HFF-Myc (cell line): ENCODE measurements at regions not wholly inside any gene's neighbourhood (a gene's known extent, or its start where the extent isn't known, plus 50 kb on each side); places are given as distances from the start of the nearest gene placed in this dataset.
"Not testable (repeated sequence)": the region's sequence is repeated elsewhere in the genome, so short reads cannot be mapped to it uniquely, and the experiment has no call there.

Experiments used
- DNase-seq: peaks from one replicate; pipeline ENCODE4 v3.0.0-alpha.2; 2011; ENCODE audit warnings: low read depth; ENCODE audit errors: extremely low read depth
- H3K4me3 ChIP-seq: replicated peaks from 2 replicates; pipeline ENCODE4 v1.5.1; 2011; ENCODE audit warnings: low read depth, mild to moderate bottlenecking, control low read depth, low read length
- TF ChIP-seq, protein P1 (sequence below): IDR thresholded peaks from 2 replicates; pipeline ENCODE4 v1.5.1; 2012; ENCODE audit warnings: mild to moderate bottlenecking, low read depth, low read length, control low read depth; ENCODE audit errors: missing control alignments

DNA sequence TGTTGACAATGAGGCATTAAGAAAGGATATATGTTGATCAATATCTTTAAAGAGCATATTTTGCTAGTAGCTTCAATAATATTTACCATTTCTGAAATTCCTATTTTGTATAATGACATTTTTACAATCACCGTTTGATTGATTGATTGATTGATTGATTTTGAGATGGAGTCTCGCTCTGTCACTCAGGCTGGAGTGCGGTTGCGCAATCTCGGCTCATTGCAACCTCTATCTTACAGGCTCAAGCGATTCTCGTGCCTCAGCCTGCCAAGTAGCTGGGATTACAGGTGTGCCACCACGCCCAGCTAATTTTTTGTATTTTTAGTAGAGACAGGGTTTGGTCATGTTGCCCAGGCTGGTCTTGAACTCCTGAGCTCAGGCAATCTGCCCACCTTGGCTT, 150.9 kb upstream of the TEX13D start:
- DNase-seq, H3K4me3 ChIP-seq: not testable (repeated sequence)

DNA sequence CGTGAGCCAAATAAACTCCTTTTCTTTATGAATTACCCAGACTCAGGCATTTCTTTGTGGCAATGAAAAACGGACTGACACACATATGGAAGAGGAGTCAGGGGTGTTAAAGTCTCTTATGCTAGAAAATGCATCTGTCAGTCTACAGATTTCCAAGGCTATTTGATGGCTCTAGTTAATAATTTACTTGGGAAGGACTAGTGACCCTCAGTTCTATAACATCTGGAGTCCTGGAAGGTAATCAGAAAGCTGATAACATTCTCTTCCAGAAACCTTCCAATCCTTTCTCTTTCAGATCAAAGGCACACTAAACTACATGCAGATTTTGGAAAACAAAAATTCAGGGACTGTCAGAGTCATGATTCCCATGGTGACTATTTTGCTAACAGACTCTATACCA, 142.0 kb upstream of the TEX13D start:
- no peak for DNase-seq
- H3K4me3 ChIP-seq, result no peak overlapping the region
- TF ChIP-seq, protein P1, sequence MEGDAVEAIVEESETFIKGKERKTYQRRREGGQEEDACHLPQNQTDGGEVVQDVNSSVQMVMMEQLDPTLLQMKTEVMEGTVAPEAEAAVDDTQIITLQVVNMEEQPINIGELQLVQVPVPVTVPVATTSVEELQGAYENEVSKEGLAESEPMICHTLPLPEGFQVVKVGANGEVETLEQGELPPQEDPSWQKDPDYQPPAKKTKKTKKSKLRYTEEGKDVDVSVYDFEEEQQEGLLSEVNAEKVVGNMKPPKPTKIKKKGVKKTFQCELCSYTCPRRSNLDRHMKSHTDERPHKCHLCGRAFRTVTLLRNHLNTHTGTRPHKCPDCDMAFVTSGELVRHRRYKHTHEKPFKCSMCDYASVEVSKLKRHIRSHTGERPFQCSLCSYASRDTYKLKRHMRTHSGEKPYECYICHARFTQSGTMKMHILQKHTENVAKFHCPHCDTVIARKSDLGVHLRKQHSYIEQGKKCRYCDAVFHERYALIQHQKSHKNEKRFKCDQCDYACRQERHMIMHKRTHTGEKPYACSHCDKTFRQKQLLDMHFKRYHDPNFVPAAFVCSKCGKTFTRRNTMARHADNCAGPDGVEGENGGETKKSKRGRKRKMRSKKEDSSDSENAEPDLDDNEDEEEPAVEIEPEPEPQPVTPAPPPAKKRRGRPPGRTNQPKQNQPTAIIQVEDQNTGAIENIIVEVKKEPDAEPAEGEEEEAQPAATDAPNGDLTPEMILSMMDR, result no peak

DNA sequence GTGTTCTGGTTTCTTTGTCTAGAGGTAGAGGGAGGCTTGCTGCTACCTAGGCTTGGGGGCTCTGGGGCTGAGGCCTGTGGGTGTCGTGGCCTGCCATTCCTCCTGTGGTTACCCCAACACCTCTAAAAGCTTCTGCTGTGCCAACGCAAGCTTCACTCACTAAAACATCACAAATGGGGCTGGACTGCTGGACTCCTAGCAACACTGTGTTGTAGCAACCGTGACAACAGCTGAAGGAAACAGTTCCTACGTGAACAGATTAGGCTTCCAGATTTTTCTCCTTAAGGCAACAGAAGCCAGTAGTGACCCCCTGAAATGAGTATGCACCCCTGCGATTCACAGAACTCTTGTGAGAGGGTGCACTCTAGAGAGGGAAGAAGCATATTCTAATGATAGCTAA, 138.3 kb upstream of the TEX13D start:
- peak; percentile 10 for DNase-seq
- TF ChIP-seq, protein P1, result no peak
- H3K4me3 ChIP-seq, result no peak overlapping the region

DNA sequence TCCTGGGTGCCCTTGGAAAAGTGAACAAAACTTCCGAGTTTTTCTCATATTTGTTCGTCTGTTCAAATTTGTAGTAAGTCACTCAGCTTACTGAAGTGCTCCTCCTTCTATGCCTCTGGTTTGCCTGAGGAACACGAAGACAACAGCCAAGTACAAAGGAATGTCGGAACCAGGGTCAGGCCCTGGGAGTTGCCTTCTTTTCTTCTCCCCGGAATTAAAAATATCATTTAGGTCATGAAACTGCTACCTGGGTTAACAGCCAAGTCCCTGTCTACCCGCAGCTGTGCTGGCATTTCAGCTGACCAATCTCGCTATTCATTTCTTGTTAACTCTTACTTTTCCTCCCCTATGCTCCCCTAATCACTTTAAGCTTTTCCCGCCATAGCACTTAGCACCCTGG, 137.6 kb upstream of the TEX13D start:
- no peak overlapping the region for H3K4me3 ChIP-seq
- DNase-seq, result no peak
- TF ChIP-seq, protein P1, result no peak

DNA sequence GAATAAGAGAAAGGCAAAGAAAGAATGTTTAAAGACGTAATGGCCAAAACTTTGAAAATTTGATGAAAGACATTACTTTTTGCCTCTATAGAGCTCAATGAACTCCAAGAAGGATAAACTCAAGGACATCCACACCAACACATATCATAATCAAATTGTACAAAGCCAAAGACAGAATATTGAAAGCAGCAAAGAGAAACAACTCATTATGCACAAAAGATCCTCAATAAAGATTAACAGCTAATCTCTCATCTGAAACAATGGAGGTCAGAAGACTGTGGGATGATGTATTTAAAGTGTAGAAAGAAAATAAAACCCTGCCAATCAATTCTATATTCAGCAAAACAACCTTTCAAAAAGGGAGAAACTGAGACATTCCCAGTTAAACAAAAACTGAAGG, 129.1 kb upstream of the TEX13D start:
- TF ChIP-seq, protein P1, result no peak
- DNase-seq, result no peak

DNA sequence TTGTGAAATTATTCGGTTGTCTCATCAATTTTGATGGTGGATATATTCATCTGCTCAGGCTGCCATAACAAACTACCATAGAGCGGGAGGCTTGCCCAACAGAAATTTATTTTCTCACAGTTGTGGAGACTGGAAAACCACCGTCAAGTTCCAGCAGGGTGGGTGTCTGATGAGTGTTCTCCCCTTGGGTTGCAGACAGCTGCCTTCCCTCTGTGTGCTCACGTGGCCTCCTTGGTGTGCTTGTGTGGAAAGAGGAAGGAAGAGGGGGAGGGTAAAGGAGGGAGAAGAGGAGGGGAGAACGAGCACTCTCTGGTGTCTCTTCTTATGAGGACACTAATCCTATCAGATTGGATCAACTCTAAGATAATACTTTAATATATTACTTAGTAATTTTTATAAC, 123.8 kb upstream of the TEX13D start:
- TF ChIP-seq, protein P1, result no peak
- no peak overlapping the region for H3K4me3 ChIP-seq
- no peak for DNase-seq

More for the DNA sequence above, 129.1 kb upstream of the TEX13D start:
- H3K4me3 ChIP-seq, result no peak overlapping the region

DNA sequence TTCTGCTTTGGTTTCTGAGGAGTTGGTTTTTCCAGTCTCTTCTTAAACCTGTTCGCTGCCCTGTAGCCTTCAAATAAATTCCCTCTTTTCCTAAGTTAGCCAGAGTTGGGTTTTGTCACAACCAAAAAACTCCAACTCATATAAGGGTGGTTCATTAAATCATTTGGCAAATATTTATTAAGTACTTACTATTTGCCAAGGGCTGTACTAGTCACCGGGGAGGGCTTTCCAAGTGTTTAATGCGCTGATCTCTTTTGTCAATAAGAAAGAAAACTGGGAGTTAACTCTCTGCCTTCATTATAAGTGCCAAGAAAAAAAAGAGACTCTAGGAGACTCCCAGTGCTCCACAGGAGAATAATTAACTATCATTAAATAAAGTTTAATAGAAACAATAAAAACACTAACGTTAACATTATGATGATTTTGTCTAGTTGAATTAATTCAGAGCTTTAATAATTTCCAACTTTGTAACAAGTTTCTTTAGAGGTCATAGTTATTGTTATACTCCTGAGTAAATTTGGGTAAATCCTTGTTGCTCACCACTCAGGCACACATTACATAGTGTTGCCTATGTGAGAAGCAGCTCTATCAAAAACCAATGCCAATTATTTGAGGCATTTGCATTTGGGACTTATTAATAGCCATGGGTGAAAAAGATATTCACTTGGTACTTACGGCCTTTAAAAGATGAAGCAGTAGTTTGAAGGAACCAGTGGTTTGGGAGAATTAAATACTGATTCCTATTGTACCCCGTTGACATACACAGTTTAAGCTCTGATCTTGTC, 122.5 kb upstream of the TEX13D start:
- TF ChIP-seq, protein P1, result no peak
- no peak overlapping the region for H3K4me3 ChIP-seq

More for the DNA sequence above, 122.5 kb upstream of the TEX13D start:
- DNase-seq, result no peak
